OCI-LY7 (cell line): ENCODE measurements at regions not wholly inside any gene's neighbourhood (a gene's known extent, or its start where the extent isn't known, plus 50 kb on each side); places are given as distances from the start of the nearest gene placed in this dataset.

ENCODE experiments used
- BruUV-seq: library from RNA; stranded (reverse); fragments of 400-500 nt; replicated peaks from 2 replicates; lab custom pipeline; 2021; lab: Mats Ljungman, UMichigan
- CTCF ChIA-PET: fragments of 300-600 bp; sonication (Branson Sonifier 250); formaldehyde crosslinking; loops from one replicate; lab custom pipeline; 2022; ENCODE audit warnings: antibody characterized with exemption; ENCODE audit not compliant: unreplicated experiment; lab: Charles Lee
- POLR2A ChIA-PET: fragments of 300-600 bp; sonication (Branson Sonifier 250); formaldehyde crosslinking; loops from one replicate; lab custom pipeline; 2022; ENCODE audit warnings: antibody characterized with exemption; lab: Charles Lee
- DNase-seq: peaks from one replicate; pipeline ENCODE4 v3.0.0-alpha.2; 2015; ENCODE audit warnings: low spot score
- H2AFZ ChIP-seq: fragments of 200-600 bp; sonication (generic), shearing (Covaris generic); 2 replicates; pipeline ENCODE4 v1.6.1; 2014; ENCODE audit warnings: mild to moderate bottlenecking, antibody characterized with exemption, low read length, moderate library complexity
- H3K27ac ChIP-seq: fragments of 200-600 bp; sonication (generic); 2 replicates; pipeline ENCODE4 v1.5.1; 2014; ENCODE audit warnings: mixed run types, low read depth, mild to moderate bottlenecking, moderate library complexity, low read length, inconsistent platforms; ENCODE audit not compliant: poor library complexity, severe bottlenecking
- H3K36me3 ChIP-seq: fragments of 200-600 bp; sonication (generic); 2 replicates; pipeline ENCODE4 v1.6.1; 2014; ENCODE audit warnings: mild to moderate bottlenecking, antibody characterized with exemption, low read length, moderate library complexity, mixed read lengths; ENCODE audit not compliant: insufficient read depth
- H3K4me1 ChIP-seq: fragments of 200-600 bp; sonication (generic); 2 replicates; pipeline ENCODE4 v1.5.1; 2014; ENCODE audit warnings: mild to moderate bottlenecking, low read length; ENCODE audit not compliant: insufficient read depth, poor library complexity, severe bottlenecking
- H3K4me2 ChIP-seq: fragments of 200-600 bp; sonication (generic); 2 replicates; pipeline ENCODE4 v1.6.1; 2014; ENCODE audit warnings: mild to moderate bottlenecking, low read length
- H3K4me3 ChIP-seq: fragments of 200-600 bp; sonication (generic); 2 replicates; pipeline ENCODE4 v1.5.1; 2014; ENCODE audit warnings: mild to moderate bottlenecking, low read depth, low read length; ENCODE audit not compliant: poor library complexity, severe bottlenecking
- H3K79me2 ChIP-seq: fragments of 200-600 bp; sonication (generic); 2 replicates; pipeline ENCODE4 v1.6.1; 2016; ENCODE audit warnings: low read depth, mild to moderate bottlenecking, low read length, moderate library complexity, mixed read lengths; ENCODE audit not compliant: insufficient read depth
- H3K9me2 ChIP-seq: fragments of 200-600 bp; sonication (generic); 2 replicates; pipeline ENCODE4 v1.6.1; 2016; ENCODE audit warnings: mild to moderate bottlenecking, low read length, mixed read lengths; ENCODE audit not compliant: insufficient read depth
- H3K9me3 ChIP-seq: fragments of 200-600 bp; sonication (generic); 2 replicates; pipeline ENCODE4 v1.6.1; 2014; ENCODE audit warnings: mild to moderate bottlenecking, mixed run types, low read length, mixed read lengths
- H4K20me1 ChIP-seq: fragments of 200-600 bp; sonication (generic); 2 replicates; pipeline ENCODE4 v1.6.1; 2014; ENCODE audit warnings: mild to moderate bottlenecking, antibody characterized with exemption, low read length, moderate library complexity, mixed read lengths; ENCODE audit not compliant: insufficient read depth
- CTCF ChIP-seq: fragments of 200-600 bp; sonication (generic); conservative IDR thresholded peaks from 2 replicates; pipeline ENCODE4 v1.5.1; 2014; ENCODE audit warnings: mild to moderate bottlenecking, antibody characterized with exemption, low read length, moderate library complexity, mixed read lengths
- EZH2phosphoT487 ChIP-seq: fragments of 200-600 bp; sonication (generic); IDR thresholded peaks from 2 replicates; pipeline ENCODE4 v1.6.1; 2018; ENCODE audit warnings: low read depth, borderline replicate concordance, mild to moderate bottlenecking, mixed run types, antibody characterized with exemption, low read length, moderate library complexity, mixed read lengths
- intact Hi-C: fragments of 100-400 bp; cut with micrococcal nuclease; formaldehyde crosslinking; loops from one replicate; pipeline ENCODE4 v1.10.0; 2022; ENCODE audit not compliant: unreplicated experiment

- Histone ChIP-seq H3K79me2 (no peaks in the 10 kb centered on the region), H3K27ac (no peak overlapping the region), H3K36me3 (no peaks in the 10 kb centered on the region), H2AFZ (no peak overlapping the region), H3K9me3 (no peaks in the 10 kb centered on the region), H3K4me1 (no peaks in the 10 kb centered on the region), H3K4me2 (no peak overlapping the region), H4K20me1 (no peaks in the 10 kb centered on the region), H3K9me2 (no peaks in the 10 kb centered on the region), H3K4me3 (no peak overlapping the region)
- DNase-seq, result no peak
- no TSS peak for BruUV-seq
- intact Hi-C loops, result no loop called here
- no peak for TF ChIP-seq CTCF
- no peak for TF ChIP-seq EZH2phosphoT487
- ChIA-PET CTCF (no interaction called here), POLR2A (no interaction called here)
These were observed 668.9 kb downstream of the METTL15 start for GRCh38 chr11:28777126-28777525.

GRCh38 chr11:28773606-28774005 is 665.4 kb downstream of the METTL15 start:
- ChIA-PET POLR2A (interaction anchor here (0.5 to 0.6 kb wide), 2 partner anchors 562 to 1233 kb away, joined by 3 read pairs; no protein-coding TSS in a partner anchor), CTCF (no interaction called here)
- Histone ChIP-seq H3K9me2 (no peaks in the 10 kb centered on the region), H3K27ac (no peak overlapping the region), H2AFZ (no peak overlapping the region), H3K4me2 (no peak overlapping the region), H3K9me3 (no peaks in the 10 kb centered on the region), H3K36me3 (no peaks in the 10 kb centered on the region), H3K4me1 (no peaks in the 10 kb centered on the region), H3K4me3 (no peak overlapping the region), H3K79me2 (no peaks in the 10 kb centered on the region), H4K20me1 (no peaks in the 10 kb centered on the region)
- no peak for DNase-seq
- TF ChIP-seq EZH2phosphoT487 (no peak), CTCF (no peak)
- intact Hi-C loops, result no loop called here
- BruUV-seq, result no TSS peak

DNA sequence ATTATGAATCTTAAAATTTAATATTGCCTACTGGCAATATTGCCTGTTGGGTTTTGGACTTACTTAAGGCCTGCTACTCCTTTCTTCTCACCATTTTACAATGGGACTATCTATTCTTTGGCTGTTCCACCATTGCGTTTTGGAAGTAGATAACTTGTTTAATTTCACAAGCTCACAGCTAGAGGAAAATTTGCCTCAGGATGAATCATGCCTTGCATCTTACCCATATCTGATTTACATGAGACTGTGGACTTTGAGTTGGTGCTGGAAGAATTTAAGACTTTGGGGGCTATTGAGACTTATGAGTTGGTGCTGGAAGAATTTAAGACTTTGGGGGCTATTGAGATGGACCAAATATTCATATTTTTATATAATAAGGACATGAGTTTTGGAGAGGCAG is 662.6 kb downstream of the METTL15 start:
- ChIA-PET POLR2A (no interaction called here), CTCF (no interaction called here)
- no peak overlapping the region for H3K4me2 ChIP-seq
- no peak overlapping the region for H3K4me3 ChIP-seq
- H3K9me3 ChIP-seq, result no peaks in the 10 kb centered on the region
- H3K9me2 ChIP-seq, result no peaks in the 10 kb centered on the region
- no peaks in the 10 kb centered on the region for H4K20me1 ChIP-seq
- no peak overlapping the region for H3K27ac ChIP-seq
- TF ChIP-seq CTCF (no peak), EZH2phosphoT487 (no peak)
- H2AFZ ChIP-seq, result no peak overlapping the region
- no peaks in the 10 kb centered on the region for H3K79me2 ChIP-seq
- H3K36me3 ChIP-seq, result no peaks in the 10 kb centered on the region
- intact Hi-C loops, result no loop called here
- BruUV-seq, result no TSS peak
- no peaks in the 10 kb centered on the region for H3K4me1 ChIP-seq
- DNase-seq, result no peak
